ENCODE measurements at regions not wholly inside any gene's neighbourhood (a gene's known extent, or its start where the extent isn't known, plus 50 kb on each side); places are given as distances from the start of the nearest gene placed in this dataset.

GRCh38 chr6:95805699-95806098 is 210.1 kb upstream of the FUT9 start:
- Histone ChIP-seq H3K4me1 (ENCODE audit: control insufficient read depth, low read depth, low read length) (peaks cover 7% of the 10 kb centered on the region), H3K79me2 (ENCODE audit: control insufficient read depth, insufficient read depth, low read length) (no peaks in the 10 kb centered on the region), H3K36me3 (ENCODE audit: control insufficient read depth, insufficient read depth, low read length) (no peaks in the 10 kb centered on the region), H4K8ac (ENCODE audit: low read depth, low read length) (no peak overlapping the region), H3K4me2 (ENCODE audit: low read length) (no peak overlapping the region), H2AK5ac (ENCODE audit: low read length) (no peak overlapping the region), H3K4me3 (ENCODE audit: low read length) (no peak overlapping the region), H3K27ac (ENCODE audit: low read depth, low read length) (no peak overlapping the region), H3K9ac (ENCODE audit: low read length) (no peak overlapping the region), H3K79me1 (ENCODE audit: low read length) (no peaks in the 10 kb centered on the region), H3K18ac (ENCODE audit: low read length) (no peak overlapping the region), H3K27me3 (ENCODE audit: insufficient read depth, low read length, poor library complexity) (peaks cover 5% of the 10 kb centered on the region), H3K4ac (ENCODE audit: low read depth, low read length) (no peak overlapping the region), H2BK120ac (ENCODE audit: low read depth, low read length) (no peak overlapping the region), H3K56ac (ENCODE audit: low read length) (no peak overlapping the region), H2BK5ac (ENCODE audit: low read length) (no peak overlapping the region), H2BK15ac (replicated peaks; ENCODE audit: low read depth) (no peak overlapping the region), H4K5ac (ENCODE audit: low read length) (no peak overlapping the region), H3K23ac (ENCODE audit: low read length) (no peak overlapping the region)
- DNase-seq, result no peak

GRCh38 chr6:95815389-95816056 is 200.3 kb upstream of the FUT9 start:
- H3K79me2 ChIP-seq (ENCODE audit: control insufficient read depth, insufficient read depth, low read length), result no peaks in the 10 kb centered on the region
- no peaks in the 10 kb centered on the region for H3K79me1 ChIP-seq (ENCODE audit: low read length)
- DNase-seq, result no peak
- no peak overlapping the region for H3K23ac ChIP-seq (ENCODE audit: low read length)
- H3K18ac ChIP-seq (ENCODE audit: low read length), result no peak overlapping the region
- no peak overlapping the region for H3K4ac ChIP-seq (ENCODE audit: low read depth, low read length)
- H2BK15ac ChIP-seq (replicated peaks; ENCODE audit: low read depth), result no peak overlapping the region
- H2AK5ac ChIP-seq (ENCODE audit: low read length), result no peak overlapping the region
- no peak overlapping the region for H4K5ac ChIP-seq (ENCODE audit: low read length)
- H2BK120ac ChIP-seq (ENCODE audit: low read depth, low read length), result no peak overlapping the region
- H3K4me3 ChIP-seq (ENCODE audit: low read length), result no peak overlapping the region
- H3K9ac ChIP-seq (ENCODE audit: low read length), result no peak overlapping the region
- H2BK5ac ChIP-seq (ENCODE audit: low read length), result no peak overlapping the region
- H3K56ac ChIP-seq (ENCODE audit: low read length), result no peak overlapping the region
- H3K27me3 ChIP-seq (ENCODE audit: insufficient read depth, low read length, poor library complexity), result no peaks in the 10 kb centered on the region
- no peaks in the 10 kb centered on the region for H3K36me3 ChIP-seq (ENCODE audit: control insufficient read depth, insufficient read depth, low read length)
- no peak overlapping the region for H3K27ac ChIP-seq (ENCODE audit: low read depth, low read length)
- H4K8ac ChIP-seq (ENCODE audit: low read depth, low read length), result no peak overlapping the region
- no CpG with 5 or more reads among the region's 3 CpGs for WGBS (ENCODE audit: extremely low coverage, insufficient coverage, low lambda C conversion rate)
- no peaks in the 10 kb centered on the region for H3K4me1 ChIP-seq (ENCODE audit: control insufficient read depth, low read depth, low read length)
- H3K4me2 ChIP-seq (ENCODE audit: low read length), result no peak overlapping the region

- H3K4me3 ChIP-seq (ENCODE audit: low read length), result no peak overlapping the region
- no peak overlapping the region for H2BK120ac ChIP-seq (ENCODE audit: low read depth, low read length)
- no peak overlapping the region for H3K9ac ChIP-seq (ENCODE audit: low read length)
- DNase-seq, result peak; percentile 79
- H2BK15ac ChIP-seq (replicated peaks; ENCODE audit: low read depth), result no peak overlapping the region
- H4K8ac ChIP-seq (ENCODE audit: low read depth, low read length), result no peak overlapping the region
- no peak overlapping the region for H3K23ac ChIP-seq (ENCODE audit: low read length)
- H3K27me3 ChIP-seq (ENCODE audit: insufficient read depth, low read length, poor library complexity), result no peaks in the 10 kb centered on the region
- WGBS (ENCODE audit: extremely low coverage, insufficient coverage, low lambda C conversion rate), result no CpG with 5 or more reads among the region's 4 CpGs
- no peaks in the 10 kb centered on the region for H3K79me2 ChIP-seq (ENCODE audit: control insufficient read depth, insufficient read depth, low read length)
- no peak overlapping the region for H3K56ac ChIP-seq (ENCODE audit: low read length)
- no peak overlapping the region for H2BK5ac ChIP-seq (ENCODE audit: low read length)
- H3K36me3 ChIP-seq (ENCODE audit: control insufficient read depth, insufficient read depth, low read length), result no peaks in the 10 kb centered on the region
- H3K4me2 ChIP-seq (ENCODE audit: low read length), result no peak overlapping the region
- H3K79me1 ChIP-seq (ENCODE audit: low read length), result no peaks in the 10 kb centered on the region
- H3K4me1 ChIP-seq (ENCODE audit: control insufficient read depth, low read depth, low read length), result no peaks in the 10 kb centered on the region
- H4K5ac ChIP-seq (ENCODE audit: low read length), result no peak overlapping the region
- no peak overlapping the region for H3K4ac ChIP-seq (ENCODE audit: low read depth, low read length)
- H3K18ac ChIP-seq (ENCODE audit: low read length), result no peak overlapping the region
- H3K27ac ChIP-seq (ENCODE audit: low read depth, low read length), result no peak overlapping the region
- H2AK5ac ChIP-seq (ENCODE audit: low read length), result no peak overlapping the region
Observed at GRCh38 chr6:95819461-95819860, 196.3 kb upstream of the FUT9 start.

- Histone ChIP-seq H3K18ac (ENCODE audit: low read length) (no peak overlapping the region), H3K9ac (ENCODE audit: low read length) (no peak overlapping the region), H3K4ac (ENCODE audit: low read depth, low read length) (no peak overlapping the region), H2BK5ac (ENCODE audit: low read length) (no peak overlapping the region), H4K5ac (ENCODE audit: low read length) (no peak overlapping the region), H3K27me3 (ENCODE audit: insufficient read depth, low read length, poor library complexity) (no peaks in the 10 kb centered on the region), H3K79me2 (ENCODE audit: control insufficient read depth, insufficient read depth, low read length) (no peaks in the 10 kb centered on the region), H3K27ac (ENCODE audit: low read depth, low read length) (no peak overlapping the region), H4K8ac (ENCODE audit: low read depth, low read length) (no peak overlapping the region), H2BK15ac (replicated peaks; ENCODE audit: low read depth) (no peak overlapping the region), H3K4me2 (ENCODE audit: low read length) (no peak overlapping the region), H3K4me1 (ENCODE audit: control insufficient read depth, low read depth, low read length) (no peaks in the 10 kb centered on the region), H2BK120ac (ENCODE audit: low read depth, low read length) (no peak overlapping the region), H3K79me1 (ENCODE audit: low read length) (no peaks in the 10 kb centered on the region), H3K4me3 (ENCODE audit: low read length) (no peak overlapping the region), H3K23ac (ENCODE audit: low read length) (no peak overlapping the region), H3K36me3 (ENCODE audit: control insufficient read depth, insufficient read depth, low read length) (no peaks in the 10 kb centered on the region), H2AK5ac (ENCODE audit: low read length) (no peak overlapping the region), H3K56ac (ENCODE audit: low read length) (no peak overlapping the region)
- peak; percentile 30 for DNase-seq
- no CpG with 5 or more reads among the region's 2 CpGs for WGBS (ENCODE audit: extremely low coverage, insufficient coverage, low lambda C conversion rate)
Observed at GRCh38 chr6:95819939-95820338, 195.8 kb upstream of the FUT9 start.

- no peak overlapping the region for H3K4ac ChIP-seq (ENCODE audit: low read depth, low read length)
- no peak overlapping the region for H3K4me2 ChIP-seq (ENCODE audit: low read length)
- H2BK120ac ChIP-seq (ENCODE audit: low read depth, low read length), result no peak overlapping the region
- H3K18ac ChIP-seq (ENCODE audit: low read length), result no peak overlapping the region
- no CpG with 5 or more reads among the region's 3 CpGs for WGBS (ENCODE audit: extremely low coverage, insufficient coverage, low lambda C conversion rate)
- no peaks in the 10 kb centered on the region for H3K79me1 ChIP-seq (ENCODE audit: low read length)
- no peak overlapping the region for H3K27ac ChIP-seq (ENCODE audit: low read depth, low read length)
- no peak overlapping the region for H2BK15ac ChIP-seq (replicated peaks; ENCODE audit: low read depth)
- DNase-seq, result no peak
- H4K8ac ChIP-seq (ENCODE audit: low read depth, low read length), result no peak overlapping the region
- H3K4me3 ChIP-seq (ENCODE audit: low read length), result no peak overlapping the region
- H3K4me1 ChIP-seq (ENCODE audit: control insufficient read depth, low read depth, low read length), result no peaks in the 10 kb centered on the region
- no peaks in the 10 kb centered on the region for H3K27me3 ChIP-seq (ENCODE audit: insufficient read depth, low read length, poor library complexity)
- H3K79me2 ChIP-seq (ENCODE audit: control insufficient read depth, insufficient read depth, low read length), result no peaks in the 10 kb centered on the region
- no peak overlapping the region for H3K9ac ChIP-seq (ENCODE audit: low read length)
- no peak overlapping the region for H3K23ac ChIP-seq (ENCODE audit: low read length)
- H4K5ac ChIP-seq (ENCODE audit: low read length), result no peak overlapping the region
- H2AK5ac ChIP-seq (ENCODE audit: low read length), result no peak overlapping the region
- no peak overlapping the region for H2BK5ac ChIP-seq (ENCODE audit: low read length)
- H3K56ac ChIP-seq (ENCODE audit: low read length), result no peak overlapping the region
- no peaks in the 10 kb centered on the region for H3K36me3 ChIP-seq (ENCODE audit: control insufficient read depth, insufficient read depth, low read length)
Observed at GRCh38 chr6:95830859-95831557, 184.8 kb upstream of the FUT9 start.

GRCh38 chr6:95837890-95838289 is 177.9 kb upstream of the FUT9 start:
- H3K23ac ChIP-seq (ENCODE audit: low read length), result no peak overlapping the region
- no peak overlapping the region for H3K27ac ChIP-seq (ENCODE audit: low read depth, low read length)
- H3K79me1 ChIP-seq (ENCODE audit: low read length), result no peaks in the 10 kb centered on the region
- H3K4ac ChIP-seq (ENCODE audit: low read depth, low read length), result no peak overlapping the region
- H3K9ac ChIP-seq (ENCODE audit: low read length), result no peak overlapping the region
- H2BK15ac ChIP-seq (replicated peaks; ENCODE audit: low read depth), result no peak overlapping the region
- no peaks in the 10 kb centered on the region for H3K79me2 ChIP-seq (ENCODE audit: control insufficient read depth, insufficient read depth, low read length)
- no peaks in the 10 kb centered on the region for H3K36me3 ChIP-seq (ENCODE audit: control insufficient read depth, insufficient read depth, low read length)
- no peak overlapping the region for H3K18ac ChIP-seq (ENCODE audit: low read length)
- H2BK5ac ChIP-seq (ENCODE audit: low read length), result no peak overlapping the region
- no peak overlapping the region for H2BK120ac ChIP-seq (ENCODE audit: low read depth, low read length)
- no peak overlapping the region for H3K4me2 ChIP-seq (ENCODE audit: low read length)
- no peaks in the 10 kb centered on the region for H3K27me3 ChIP-seq (ENCODE audit: insufficient read depth, low read length, poor library complexity)
- no peak overlapping the region for H2AK5ac ChIP-seq (ENCODE audit: low read length)
- H3K56ac ChIP-seq (ENCODE audit: low read length), result no peak overlapping the region
- H4K5ac ChIP-seq (ENCODE audit: low read length), result no peak overlapping the region
- no peak overlapping the region for H3K4me3 ChIP-seq (ENCODE audit: low read length)
- H3K4me1 ChIP-seq (ENCODE audit: control insufficient read depth, low read depth, low read length), result no peaks in the 10 kb centered on the region
- H4K8ac ChIP-seq (ENCODE audit: low read depth, low read length), result no peak overlapping the region
- no peak for DNase-seq
